ENCODE measurements at regions not wholly inside any gene's neighbourhood (a gene's known extent, or its start where the extent isn't known, plus 50 kb on each side); places are given as distances from the start of the nearest gene placed in this dataset.
A peak's percentile ranks its signal among the peaks of the same experiment; 100 is the strongest.

GRCh38 chr2:20541651-20542050, 94.8 kb downstream of the RHOB start:
- DNase-seq, result no peak

- DNase-seq, result no peak
These were observed 95.4 kb downstream of the RHOB start for GRCh38 chr2:20542269-20542668.

GRCh38 chr2:20542746-20543468, 96.0 kb downstream of the RHOB start:
- peak; percentile 40 for DNase-seq

GRCh38 chr2:20543469-20544152, 96.7 kb downstream of the RHOB start:
- no peak for DNase-seq

GRCh38 chr2:20544153-20544747, 97.4 kb downstream of the RHOB start:
- no peak for DNase-seq

- DNase-seq, result no peak
These were observed 101.8 kb downstream of the HS1BP3 start for GRCh38 chr2:20549144-20549543.

- no peak for DNase-seq
These were observed 101.1 kb downstream of the HS1BP3 start for GRCh38 chr2:20549691-20550348.

GRCh38 chr2:20551260-20551944, 99.5 kb downstream of the HS1BP3 start:
- no peak for DNase-seq

- DNase-seq, result no peak
These were observed 99.0 kb downstream of the HS1BP3 start for GRCh38 chr2:20551945-20552328.

- DNase-seq, result no peak
These were observed 98.1 kb downstream of the HS1BP3 start for GRCh38 chr2:20552847-20553246.

GRCh38 chr2:20553580-20553979, 97.3 kb downstream of the HS1BP3 start:
- DNase-seq, result no peak

- no peak for DNase-seq
These were observed 94.9 kb downstream of the HS1BP3 start for GRCh38 chr2:20555954-20556353.

- no peak for DNase-seq
These were observed 94.1 kb downstream of the HS1BP3 start for GRCh38 chr2:20556756-20557155.

GRCh38 chr2:20557226-20557625, 93.7 kb downstream of the HS1BP3 start:
- no peak for DNase-seq

- no peak for DNase-seq
These were observed 93.3 kb downstream of the HS1BP3 start for GRCh38 chr2:20557635-20558034.

- DNase-seq, result no peak
These were observed 92.3 kb downstream of the HS1BP3 start for GRCh38 chr2:20558391-20559150.

GRCh38 chr2:20559277-20559676, 91.6 kb downstream of the HS1BP3 start:
- no peak for DNase-seq

- DNase-seq, result no peak
These were observed 90.9 kb downstream of the HS1BP3 start for GRCh38 chr2:20560011-20560410.

GRCh38 chr2:20560891-20561636, 89.8 kb downstream of the HS1BP3 start:
- no peak for DNase-seq

GRCh38 chr2:20561637-20562454, 89.1 kb downstream of the HS1BP3 start:
- peak; percentile 94 for DNase-seq

All from fibroblast of skin of right biceps (primary cell).